Keratinocyte (primary cell): ENCODE measurements at regions not wholly inside any gene's neighbourhood (a gene's known extent, or its start where the extent isn't known, plus 50 kb on each side); places are given as distances from the start of the nearest gene placed in this dataset.
A peak's percentile ranks its signal among the peaks of the same experiment; 100 is the strongest.

ENCODE experiments used
- DNase-seq: peaks from one replicate; pipeline ENCODE4 v3.0.0-alpha.2; 2011; ENCODE audit warnings: low read depth, missing footprints, low spot score
- FAIRE-seq: peaks from 2 replicates; lab custom pipeline; 2011; peaks lifted over from hg19 to GRCh38; lab: Jason Lieb, UNC
- H2AFZ ChIP-seq: 2 replicates; pipeline ENCODE4 v1.6.0; 2012; ENCODE audit warnings: low read length, control low read depth, inconsistent platforms; ENCODE audit not compliant: control insufficient read depth
- H3K27ac ChIP-seq: 2 replicates; pipeline ENCODE4 v1.5.1; 2011; ENCODE audit warnings: low read length; ENCODE audit not compliant: control insufficient read depth, insufficient read depth
- H3K27me3 ChIP-seq: 3 replicates; pipeline ENCODE4 v1.6.0; 2011; ENCODE audit warnings: low read length; ENCODE audit not compliant: control insufficient read depth, insufficient read depth; ENCODE audit errors: extremely low read depth
- H3K36me3 ChIP-seq, 2 experiments: 2 replicates in 1 of 2; 3 replicates in 1 of 2; pipeline ENCODE4 v1.5.1; 2011; ENCODE audit warnings: low read length in 2 of 2, mild to moderate bottlenecking in 1 of 2; ENCODE audit not compliant: control insufficient read depth in 2 of 2, insufficient read depth in 2 of 2; ENCODE audit errors: extremely low read depth in 1 of 2
- H3K4me1 ChIP-seq: 3 replicates; pipeline ENCODE4 v1.5.1; 2011; ENCODE audit warnings: low read length; ENCODE audit not compliant: control insufficient read depth, insufficient read depth; ENCODE audit errors: extremely low read depth
- H3K4me2 ChIP-seq: 3 replicates; pipeline ENCODE4 v1.6.0; 2011; ENCODE audit warnings: low read depth, low read length; ENCODE audit not compliant: control insufficient read depth, insufficient read depth; ENCODE audit errors: extremely low read depth
- H3K4me3 ChIP-seq, 3 experiments: fragments of 200-600 bp in 1 of 3; sonication (generic) in 1 of 3; 2 replicates in 2 of 3; 3 replicates in 1 of 3; pipeline ENCODE4 v1.5.1; 2011 to 2016; ENCODE audit warnings: low read length in 3 of 3, mild to moderate bottlenecking in 3 of 3, control low read depth in 2 of 3, inconsistent platforms in 1 of 3, low read depth in 1 of 3, mixed read lengths in 1 of 3, mixed run types in 1 of 3, moderate library complexity in 1 of 3; ENCODE audit not compliant: control insufficient read depth in 2 of 3, insufficient read depth in 2 of 3; ENCODE audit errors: extremely low read depth in 1 of 3
- H3K79me2 ChIP-seq: 2 replicates; pipeline ENCODE4 v1.6.0; 2012; ENCODE audit warnings: low read length; ENCODE audit not compliant: control insufficient read depth, insufficient read depth
- H3K9ac ChIP-seq: 3 replicates; pipeline ENCODE4 v1.6.0; 2011; ENCODE audit warnings: low read length; ENCODE audit not compliant: control insufficient read depth, insufficient read depth; ENCODE audit errors: extremely low read depth
- H3K9me1 ChIP-seq: 3 replicates; pipeline ENCODE4 v1.6.0; 2011; ENCODE audit warnings: low read length; ENCODE audit not compliant: control insufficient read depth, insufficient read depth; ENCODE audit errors: extremely low read depth
- H3K9me3 ChIP-seq: 2 replicates; pipeline ENCODE4 v1.5.1; 2012; ENCODE audit warnings: low read depth, low read length; ENCODE audit not compliant: control insufficient read depth
- H4K20me1 ChIP-seq: 3 replicates; pipeline ENCODE4 v1.6.0; 2011; ENCODE audit warnings: low read length; ENCODE audit not compliant: control insufficient read depth, insufficient read depth; ENCODE audit errors: extremely low read depth
- CTCF ChIP-seq, 3 experiments: IDR thresholded peaks in 1 of 3; conservative IDR thresholded peaks in 1 of 3; optimal IDR thresholded peaks in 1 of 3; 2 replicates in 2 of 3; 3 replicates in 1 of 3; pipeline versions ENCODE3 to v1.5.1; 2011; ENCODE audit warnings: low read length in 3 of 3, mild to moderate bottlenecking in 3 of 3, moderate library complexity in 2 of 3, control low read depth in 1 of 3, inconsistent platforms in 1 of 3; ENCODE audit not compliant: insufficient read depth in 2 of 3; ENCODE audit errors: extremely low read depth in 1 of 3
- EZH2 ChIP-seq: IDR thresholded peaks from one replicate; pipeline ENCODE4 v1.6.1; 2012; ENCODE audit warnings: inconsistent platforms, mild to moderate bottlenecking, low read length, moderate library complexity
- dilution Hi-C: fragments of 300-500 bp; cut with MboI; formaldehyde crosslinking; loops from one replicate; pipeline ENCODE4 v1.7.0; 2020; ENCODE audit warnings: low sequenced_read_pairs; ENCODE audit not compliant: extremely low pct_ligation_motif_present

GRCh38 chr12:130104571-130105106 lies 57.6 kb upstream of the FZD10 start:
- no peak overlapping the region for H3K9ac ChIP-seq
- H3K4me1 ChIP-seq, result peaks cover 7% of the 10 kb centered on the region
- no peaks in the 10 kb centered on the region for H3K27me3 ChIP-seq
- peak overlapping the region; percentile 25 for H3K4me2 ChIP-seq
- no peak overlapping the region for H3K27ac ChIP-seq
- H2AFZ ChIP-seq, result peak overlapping the region; percentile 81
- dilution Hi-C loops, result no loop called here
- no peak overlapping the region for H3K4me3 ChIP-seq
- no peaks in the 10 kb centered on the region for H3K9me1 ChIP-seq
- FAIRE-seq, result peak; percentile 49
- TF ChIP-seq CTCF (optimal IDR thresholded peaks at IDR 0.05 in 1 of 3, IDR thresholded peaks at IDR 0.05 in 1 of 3, conservative IDR thresholded peaks at IDR 0.05 in 1 of 3; ENCODE audit: extremely low read depth in 1 of 3, insufficient read depth in 2 of 3, low read length in 3 of 3) (no peak), EZH2 (no peak)
- H4K20me1 ChIP-seq, result no peaks in the 10 kb centered on the region
- H3K36me3 ChIP-seq, result no peaks in the 10 kb centered on the region
- DNase-seq, result no peak
- no peaks in the 10 kb centered on the region for H3K79me2 ChIP-seq
- peaks cover 2% of the 10 kb centered on the region for H3K9me3 ChIP-seq

GRCh38 chr12:130109062-130109945 lies 53.0 kb upstream of the FZD10 start:
- DNase-seq, result no peak
- no peak overlapping the region for H3K27ac ChIP-seq
- no peak overlapping the region for H3K9ac ChIP-seq
- TF ChIP-seq CTCF (optimal IDR thresholded peaks at IDR 0.05 in 1 of 3, IDR thresholded peaks at IDR 0.05 in 1 of 3, conservative IDR thresholded peaks at IDR 0.05 in 1 of 3; ENCODE audit: extremely low read depth in 1 of 3, insufficient read depth in 2 of 3, low read length in 3 of 3) (no peak), EZH2 (no peak)
- H3K9me3 ChIP-seq, result no peaks in the 10 kb centered on the region
- no peaks in the 10 kb centered on the region for H3K36me3 ChIP-seq
- no peaks in the 10 kb centered on the region for H4K20me1 ChIP-seq
- no peaks in the 10 kb centered on the region for H3K27me3 ChIP-seq
- peaks cover 6% of the 10 kb centered on the region for H3K4me1 ChIP-seq
- no peak for FAIRE-seq
- H3K4me2 ChIP-seq, result no peak overlapping the region
- no peaks in the 10 kb centered on the region for H3K79me2 ChIP-seq
- dilution Hi-C loops, result no loop called here
- no peak overlapping the region for H2AFZ ChIP-seq
- H3K4me3 ChIP-seq, result no peak overlapping the region
- no peaks in the 10 kb centered on the region for H3K9me1 ChIP-seq
